Activated CD4-positive, CD25-positive, alpha-beta regulatory T cell treated with anti-CD3 and anti-CD28 coated beads, Interleukin-2, amount 50 U/mL, for 16 hours (primary cell): ENCODE measurements at regions not wholly inside any gene's neighbourhood (a gene's known extent, or its start where the extent isn't known, plus 50 kb on each side); places are given as distances from the start of the nearest gene placed in this dataset.
"Not testable (repeated sequence)": the region's sequence is repeated elsewhere in the genome, so short reads cannot be mapped to it uniquely, and the experiment has no call there.

ENCODE experiments used
- DNase-seq: peaks from one replicate; pipeline ENCODE4 v3.0.0-alpha.2; 2020; ENCODE audit warnings: low read depth, low spot score

DNA sequence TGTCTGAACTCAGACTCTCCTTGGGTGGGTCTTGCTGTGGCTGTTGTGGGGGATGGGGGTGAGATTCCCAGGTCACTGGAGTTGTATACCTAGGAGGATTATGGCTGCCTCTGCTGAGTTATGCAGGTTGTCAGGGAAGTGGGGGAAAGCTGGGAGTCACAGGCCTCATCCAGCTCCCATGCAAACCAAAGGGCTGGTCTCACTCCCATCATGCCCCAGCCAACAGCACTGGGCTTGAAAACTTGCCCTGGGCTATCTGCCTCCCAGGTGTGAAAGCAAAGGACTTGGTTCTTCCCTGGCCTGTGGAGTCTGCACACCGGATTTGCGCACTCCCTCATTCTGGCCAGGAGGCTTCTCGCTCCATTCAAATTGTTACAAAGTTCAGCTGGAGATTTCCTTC, 97.3 kb upstream of the BNIP2 start:
- DNase-seq: not testable (repeated sequence)

DNA sequence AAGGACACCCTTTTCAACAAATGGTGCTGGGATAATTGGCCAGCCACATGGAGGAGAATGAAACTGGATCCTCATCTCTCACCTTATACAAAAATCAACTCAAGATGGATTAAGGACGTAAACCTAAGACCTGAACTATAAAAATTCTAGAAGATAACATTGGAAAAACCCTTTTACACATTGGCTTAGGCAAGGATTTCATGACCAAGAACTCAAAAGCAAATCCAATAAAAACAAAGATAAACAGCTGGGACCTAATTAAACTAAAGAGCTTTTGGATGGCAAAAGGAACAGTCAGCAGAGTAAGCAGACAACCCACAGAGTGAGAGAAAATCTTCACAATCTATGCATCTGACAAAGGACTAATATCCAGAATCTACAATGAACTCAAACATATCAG, 96.9 kb upstream of the BNIP2 start:
- not testable (repeated sequence) for DNase-seq

DNA sequence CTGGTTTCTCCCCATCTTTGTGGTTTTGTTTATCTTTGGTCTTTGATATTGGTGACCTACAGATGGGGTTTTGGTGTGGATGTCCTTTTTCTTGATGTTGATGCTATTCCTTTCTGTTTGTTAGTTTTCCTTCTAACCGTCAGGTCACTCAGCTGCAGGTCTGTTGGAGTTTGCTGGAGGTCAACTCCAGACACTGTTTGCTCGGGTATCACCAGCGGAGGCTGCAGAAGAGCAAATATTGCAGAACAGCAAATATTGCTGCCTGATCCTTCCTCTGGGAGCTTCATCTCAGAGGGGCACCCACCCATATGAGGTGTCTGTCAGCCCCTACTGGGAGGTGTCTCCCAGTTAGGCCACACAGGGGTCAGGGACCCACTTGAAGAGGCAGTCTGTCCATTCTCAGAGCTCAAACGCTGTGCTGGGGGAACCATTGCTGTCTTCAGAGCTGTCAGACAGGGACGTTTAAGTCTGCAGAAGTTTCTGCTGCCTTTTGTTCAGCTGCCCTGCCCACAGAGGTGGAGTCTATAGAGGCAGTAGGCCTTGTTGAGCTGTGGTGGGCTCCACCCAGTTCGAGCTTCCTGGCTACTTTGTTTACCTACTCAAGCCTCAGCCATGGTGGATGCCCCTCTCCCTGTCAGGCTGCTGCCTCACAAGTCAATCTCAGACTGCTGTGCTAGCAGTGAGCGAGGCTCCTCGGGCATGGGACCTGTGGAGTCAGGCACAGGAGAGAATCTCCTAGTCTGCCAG, 94.8 kb upstream of the BNIP2 start:
- not testable (repeated sequence) for DNase-seq

DNA sequence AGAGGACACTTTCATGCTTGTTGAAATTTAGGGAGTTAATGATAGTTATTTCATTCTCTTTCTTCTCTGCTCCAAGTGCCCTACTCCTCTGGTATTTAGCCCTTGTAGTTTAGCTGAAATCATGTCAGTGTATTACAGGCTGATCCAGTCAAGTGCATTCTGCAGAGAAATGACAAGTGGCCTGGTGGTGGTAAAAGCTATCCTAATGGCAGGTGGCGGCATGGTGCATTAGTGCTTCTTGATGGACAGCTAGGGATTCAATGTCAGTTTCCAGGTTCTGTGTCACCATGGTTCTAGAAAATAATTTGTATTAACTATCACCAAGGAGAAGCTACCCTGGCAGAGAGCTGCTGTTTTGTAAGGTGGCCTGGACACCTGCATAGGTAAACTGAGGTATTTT, 90.0 kb upstream of the BNIP2 start:
- DNase-seq: no peak

DNA sequence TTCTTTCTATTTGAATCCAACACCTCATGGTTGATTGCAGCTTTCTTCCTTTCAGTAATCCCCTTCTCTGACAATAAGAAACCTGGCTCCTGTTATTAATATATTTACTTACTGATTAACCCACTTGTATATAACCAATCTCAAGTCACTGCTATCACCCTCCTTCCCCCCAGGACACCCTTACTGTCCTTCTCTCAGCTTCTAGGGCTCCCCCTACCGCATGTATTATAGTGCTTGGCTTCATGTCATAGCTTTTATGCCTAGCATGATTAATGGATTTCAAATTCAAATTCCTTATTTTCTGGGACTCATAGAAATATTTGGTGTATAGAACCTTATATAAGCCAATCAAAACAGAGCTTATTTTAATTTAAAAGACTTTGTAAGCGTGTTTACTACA, 75.7 kb upstream of the BNIP2 start:
- DNase-seq: no peak

DNA sequence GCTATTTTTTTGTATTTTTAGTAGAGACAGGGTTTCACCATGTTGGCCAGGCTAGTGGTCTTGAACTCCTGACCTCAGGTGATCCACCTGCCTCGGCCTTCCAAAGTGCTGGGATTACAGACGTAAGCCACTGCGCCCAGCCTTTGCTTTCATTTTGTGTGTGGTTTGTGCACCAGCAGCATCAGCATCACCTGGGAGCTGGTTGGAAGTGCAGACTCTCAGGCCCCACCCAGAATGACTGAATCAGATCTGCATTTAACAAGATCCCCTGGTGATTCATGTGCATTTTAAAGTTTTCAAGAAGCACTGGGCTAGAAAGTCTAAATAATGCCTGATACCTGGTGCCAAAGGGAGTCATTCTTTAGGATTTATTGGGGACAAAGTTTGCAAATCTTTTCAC, 73.4 kb upstream of the BNIP2 start:
- DNase-seq: no peak

DNA sequence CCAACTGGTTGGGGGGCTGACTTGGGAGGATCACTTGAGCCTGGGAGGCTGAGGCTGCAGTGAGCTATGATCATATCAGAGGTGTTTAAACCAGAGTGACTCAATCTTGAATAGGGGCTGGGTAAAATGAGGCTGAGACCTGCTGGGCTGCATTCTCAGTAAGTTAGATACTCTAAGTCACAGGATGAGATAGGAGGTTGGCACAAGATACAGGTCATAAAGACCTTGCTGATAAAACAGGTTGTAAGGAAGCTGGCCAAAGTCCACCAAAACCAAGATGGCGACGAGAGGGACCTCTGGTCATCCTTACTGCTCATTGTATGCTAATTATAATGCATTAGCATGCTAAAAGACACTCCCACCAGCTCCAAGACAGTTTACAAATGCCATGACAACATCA, 71.1 kb upstream of the BNIP2 start:
- DNase-seq: not testable (repeated sequence)

DNA sequence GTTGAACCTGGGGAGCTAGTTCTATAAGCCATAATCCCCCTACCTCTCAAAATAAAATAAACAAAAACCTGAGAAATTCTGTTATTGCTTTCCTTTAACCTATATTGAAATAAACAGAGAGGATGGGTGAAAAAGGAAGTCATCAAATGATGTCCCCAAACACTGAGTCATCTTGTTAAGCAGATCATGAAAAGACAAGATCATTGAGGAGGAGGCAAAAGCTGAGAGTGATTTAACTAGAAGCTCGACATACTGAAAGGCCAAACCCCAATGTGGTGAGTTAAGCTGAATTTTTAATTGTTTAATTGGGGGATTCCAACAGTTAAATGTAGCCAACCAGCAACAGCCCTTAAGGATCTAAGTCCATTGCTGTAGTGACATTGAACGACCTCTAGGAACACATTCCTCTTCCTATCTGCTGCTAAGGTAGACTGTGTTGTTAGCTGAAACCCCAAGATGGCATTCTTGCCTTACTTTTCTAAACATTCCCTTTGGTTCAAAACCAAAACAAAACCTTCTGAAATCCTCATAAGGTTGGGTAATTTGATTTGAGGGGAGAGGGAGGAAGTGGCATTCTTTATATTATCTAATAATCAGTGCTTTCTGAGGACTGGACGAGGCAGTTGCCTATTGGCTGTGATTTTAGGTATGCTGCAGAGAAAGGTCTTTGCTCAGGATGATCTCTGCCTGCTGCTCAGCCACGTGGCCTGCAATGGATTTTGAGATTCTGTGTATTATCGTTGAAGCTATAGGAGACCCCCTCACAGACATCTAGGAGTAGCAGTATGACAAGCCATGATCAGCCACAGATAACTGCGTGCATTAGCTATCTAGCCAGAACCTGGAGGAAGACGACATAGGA, 62.7 kb upstream of the BNIP2 start:
- no peak for DNase-seq

DNA sequence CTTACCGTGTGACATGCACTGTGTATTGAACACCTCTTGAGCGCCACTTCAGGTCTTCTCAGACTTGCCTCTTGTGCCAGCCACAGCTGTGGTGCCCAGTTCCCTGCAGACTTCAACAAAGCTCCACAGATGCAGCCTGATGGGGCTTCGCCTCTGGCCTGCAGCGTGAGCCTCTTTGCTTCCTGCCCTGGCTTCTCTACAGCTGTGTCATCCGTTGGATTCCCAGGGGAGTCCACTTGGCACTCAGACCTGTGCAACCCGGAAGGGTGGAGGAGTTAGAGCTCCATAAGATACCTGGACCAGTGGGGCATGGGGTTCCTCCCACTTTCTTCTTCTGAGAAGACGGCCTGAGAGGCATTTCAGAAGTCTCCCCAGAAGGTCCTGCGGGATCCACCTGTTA, 57.7 kb upstream of the BNIP2 start:
- DNase-seq: no peak

DNA sequence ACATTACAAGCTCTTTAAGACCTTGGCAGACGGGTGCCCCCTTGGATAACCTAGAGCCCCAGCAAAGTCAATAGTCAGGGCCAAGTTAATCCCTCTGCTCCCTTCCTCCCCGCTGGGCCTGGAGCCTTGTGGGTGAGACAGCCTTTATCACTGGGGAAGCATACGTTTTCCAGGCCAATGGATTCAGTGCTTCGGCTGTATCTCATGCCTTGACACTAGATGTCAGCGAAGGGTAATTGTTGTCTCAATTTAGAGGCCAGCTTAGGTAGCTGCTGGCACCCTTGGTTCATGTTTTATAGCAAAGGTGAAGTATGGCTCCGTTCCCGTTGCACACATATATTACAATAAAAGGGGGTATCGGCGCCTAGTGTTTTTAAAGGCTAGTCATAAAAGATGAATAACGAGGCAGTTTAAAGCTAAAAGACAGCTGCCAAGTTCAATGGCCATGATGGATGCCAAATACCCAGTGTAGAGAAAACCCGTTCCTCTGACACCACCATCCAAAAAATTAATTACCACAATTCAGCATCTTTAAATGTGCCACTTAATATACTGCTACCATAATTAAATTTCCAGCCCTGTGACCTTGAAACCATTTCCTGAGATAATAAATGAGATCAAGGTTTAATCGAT, 52.3 kb upstream of the BNIP2 start:
- DNase-seq: no peak

DNA sequence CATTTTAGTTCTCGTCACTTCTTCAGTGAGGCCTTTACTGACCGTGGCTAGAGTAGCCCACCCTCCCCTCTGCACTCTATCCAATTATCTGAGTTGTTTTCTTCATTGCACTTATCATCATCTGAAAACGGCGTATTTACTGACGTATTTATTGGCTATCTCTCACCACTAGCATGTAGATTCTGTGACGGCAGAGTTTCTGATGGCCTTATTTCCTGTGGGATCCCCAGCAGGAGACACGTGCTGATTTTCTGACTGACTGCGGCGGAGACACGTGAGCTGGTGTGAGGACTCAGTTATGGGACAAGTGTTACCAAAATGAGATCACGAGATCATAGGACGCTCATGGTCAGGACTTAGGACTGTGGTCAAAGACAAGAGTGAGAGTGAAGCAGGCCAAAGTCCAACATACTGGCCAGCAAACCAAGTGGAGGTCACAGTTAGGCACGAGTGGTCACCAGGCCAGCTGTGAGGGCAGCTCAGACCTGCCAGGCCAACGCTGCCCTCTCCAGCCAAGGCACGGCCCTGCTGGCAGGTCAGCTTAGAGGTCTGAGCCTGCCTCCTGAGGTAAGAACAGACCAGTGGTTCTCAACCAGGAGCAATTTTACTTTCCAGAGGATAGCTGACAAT, 50.6 kb upstream of the BNIP2 start:
- DNase-seq: no peak
